ENCODE measurements at regions not wholly inside any gene's neighbourhood (a gene's known extent, or its start where the extent isn't known, plus 50 kb on each side); places are given as distances from the start of the nearest gene placed in this dataset.
A peak's percentile ranks its signal among the peaks of the same experiment; 100 is the strongest.
"Not testable (repeated sequence)": the region's sequence is repeated elsewhere in the genome, so short reads cannot be mapped to it uniquely, and the experiment has no call there.

GRCh38 chr6:5896476-5897200 is 110.1 kb downstream of the NRN1 start:
- no peak for DNase-seq

- no peak for DNase-seq
These were observed 112.4 kb downstream of the NRN1 start for GRCh38 chr6:5894357-5894756.

GRCh38 chr6:5893295-5893694 is 113.4 kb downstream of the NRN1 start:
- DNase-seq = no peak

GRCh38 chr6:5892669-5893068 is 114.1 kb downstream of the NRN1 start:
- DNase-seq = no peak

GRCh38 chr6:5878792-5879191 is 127.9 kb downstream of the NRN1 start:
- no peak for DNase-seq

GRCh38 chr6:5876076-5876475 is 130.6 kb downstream of the NRN1 start:
- DNase-seq = no peak

- DNase-seq = not testable (repeated sequence)
These were observed 132.7 kb downstream of the NRN1 start for GRCh38 chr6:5873976-5874375.

GRCh38 chr6:5871296-5871695 is 135.4 kb downstream of the NRN1 start:
- no peak for DNase-seq

- DNase-seq = no peak
These were observed 137.0 kb downstream of the NRN1 start for GRCh38 chr6:5869676-5870075.

- DNase-seq = no peak
These were observed 137.5 kb downstream of the NRN1 start for GRCh38 chr6:5869261-5869660.

GRCh38 chr6:5866547-5867051 is 140.1 kb downstream of the NRN1 start:
- peak; percentile 46 for DNase-seq

GRCh38 chr6:5865506-5866031 is 141.2 kb downstream of the NRN1 start:
- no peak for DNase-seq

- DNase-seq = no peak
These were observed 145.9 kb downstream of the NRN1 start for GRCh38 chr6:5860849-5861248.

GRCh38 chr6:5855787-5856470 is 150.8 kb downstream of the NRN1 start:
- no peak for DNase-seq

GRCh38 chr6:5854899-5855298 is 151.8 kb downstream of the NRN1 start:
- no peak for DNase-seq

GRCh38 chr6:5851261-5851757 is 155.4 kb downstream of the NRN1 start:
- peak; percentile 47 for DNase-seq

- no peak for DNase-seq
These were observed 155.9 kb downstream of the NRN1 start for GRCh38 chr6:5850848-5851255.

GRCh38 chr6:5846889-5847288 is 159.8 kb downstream of the NRN1 start:
- DNase-seq = no peak

- no peak for DNase-seq
These were observed 160.4 kb downstream of the NRN1 start for GRCh38 chr6:5846335-5846734.

- DNase-seq = no peak
These were observed 163.6 kb downstream of the NRN1 start for GRCh38 chr6:5843078-5843477.

GRCh38 chr6:5840734-5841390 is 165.9 kb downstream of the NRN1 start:
- DNase-seq = no peak

GRCh38 chr6:5838656-5839396 is 167.9 kb downstream of the NRN1 start:
- DNase-seq = peak; percentile 3

- DNase-seq = no peak
These were observed 169.4 kb downstream of the NRN1 start for GRCh38 chr6:5837323-5837722.
